ENCODE measurements at regions not wholly inside any gene's neighbourhood (a gene's known extent, or its start where the extent isn't known, plus 50 kb on each side); places are given as distances from the start of the nearest gene placed in this dataset.

- TF ChIP-seq MAX (IDR thresholded peaks at IDR 0.05) (no peak), POLR2A (IDR thresholded peaks at IDR 0.05; ENCODE audit: borderline replicate concordance, extremely low read depth, insufficient read depth, insufficient read length) (no peak), CEBPB (IDR thresholded peaks at IDR 0.05; ENCODE audit: low read depth) (no peak), POLR2AphosphoS5 (IDR thresholded peaks at IDR 0.05; ENCODE audit: low read depth, low read length) (no peak), CTCF (IDR thresholded peaks at IDR 0.05 in 2 of 3, conservative IDR thresholded peaks at IDR 0.05 in 1 of 3; ENCODE audit: borderline replicate concordance in 1 of 3, insufficient read depth in 1 of 3, low read depth in 2 of 3, low read length in 2 of 3) (no peak)
- TF ChIP-seq, protein P1, sequence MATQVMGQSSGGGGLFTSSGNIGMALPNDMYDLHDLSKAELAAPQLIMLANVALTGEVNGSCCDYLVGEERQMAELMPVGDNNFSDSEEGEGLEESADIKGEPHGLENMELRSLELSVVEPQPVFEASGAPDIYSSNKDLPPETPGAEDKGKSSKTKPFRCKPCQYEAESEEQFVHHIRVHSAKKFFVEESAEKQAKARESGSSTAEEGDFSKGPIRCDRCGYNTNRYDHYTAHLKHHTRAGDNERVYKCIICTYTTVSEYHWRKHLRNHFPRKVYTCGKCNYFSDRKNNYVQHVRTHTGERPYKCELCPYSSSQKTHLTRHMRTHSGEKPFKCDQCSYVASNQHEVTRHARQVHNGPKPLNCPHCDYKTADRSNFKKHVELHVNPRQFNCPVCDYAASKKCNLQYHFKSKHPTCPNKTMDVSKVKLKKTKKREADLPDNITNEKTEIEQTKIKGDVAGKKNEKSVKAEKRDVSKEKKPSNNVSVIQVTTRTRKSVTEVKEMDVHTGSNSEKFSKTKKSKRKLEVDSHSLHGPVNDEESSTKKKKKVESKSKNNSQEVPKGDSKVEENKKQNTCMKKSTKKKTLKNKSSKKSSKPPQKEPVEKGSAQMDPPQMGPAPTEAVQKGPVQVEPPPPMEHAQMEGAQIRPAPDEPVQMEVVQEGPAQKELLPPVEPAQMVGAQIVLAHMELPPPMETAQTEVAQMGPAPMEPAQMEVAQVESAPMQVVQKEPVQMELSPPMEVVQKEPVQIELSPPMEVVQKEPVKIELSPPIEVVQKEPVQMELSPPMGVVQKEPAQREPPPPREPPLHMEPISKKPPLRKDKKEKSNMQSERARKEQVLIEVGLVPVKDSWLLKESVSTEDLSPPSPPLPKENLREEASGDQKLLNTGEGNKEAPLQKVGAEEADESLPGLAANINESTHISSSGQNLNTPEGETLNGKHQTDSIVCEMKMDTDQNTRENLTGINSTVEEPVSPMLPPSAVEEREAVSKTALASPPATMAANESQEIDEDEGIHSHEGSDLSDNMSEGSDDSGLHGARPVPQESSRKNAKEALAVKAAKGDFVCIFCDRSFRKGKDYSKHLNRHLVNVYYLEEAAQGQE (IDR thresholded peaks at IDR 0.05; ENCODE audit: low read depth): no peak
Observed at GRCh38 chr17:14919631-14920213, 345.4 kb downstream of the PMP22 start.
